A549 (cell line): ENCODE measurements at regions not wholly inside any gene's neighbourhood (a gene's known extent, or its start where the extent isn't known, plus 50 kb on each side); places are given as distances from the start of the nearest gene placed in this dataset.

Experiments
- EP300 ChIP-seq, 2 experiments: fragments of >200 bp; sonication (Bioruptor Twin); formaldehyde crosslinking; IDR thresholded peaks; 2 replicates in 1 of 2; 3 replicates in 1 of 2; pipeline ENCODE4 v1.6.1; 2016 to 2017
- MAFK ChIP-seq: fragments of 450-650 bp; IDR thresholded peaks from 2 replicates; pipeline ENCODE4 v1.6.1; 2014; ENCODE audit not compliant: partially characterized antibody
- POLR2A ChIP-seq: IDR thresholded peaks from 2 replicates; pipeline ENCODE4 v1.6.1; 2012; ENCODE audit warnings: mild to moderate bottlenecking, low read length
- RAD21 ChIP-seq, 2 experiments: fragments of >200 bp in 1 of 2; sonication (Bioruptor Twin) in 1 of 2; formaldehyde crosslinking in 1 of 2; IDR thresholded peaks in 1 of 2; conservative IDR thresholded peaks in 1 of 2; 2 replicates in 1 of 2; 3 replicates in 1 of 2; pipeline ENCODE4 v1.6.1; 2012 to 2018; ENCODE audit warnings: inconsistent platforms in 1 of 2
- TF ChIP-seq, protein P1 (sequence below): fragments of >200 bp; sonication (Bioruptor Twin); formaldehyde crosslinking; IDR thresholded peaks from 3 replicates; pipeline ENCODE4 v1.5.1; 2016
- TF ChIP-seq, protein P2 (sequence below): fragments of 200-600 bp; sonication (generic); IDR thresholded peaks from 2 replicates; pipeline ENCODE4 v1.6.1; 2016; ENCODE audit warnings: antibody characterized with exemption, mild to moderate bottlenecking, moderate library complexity

DNA sequence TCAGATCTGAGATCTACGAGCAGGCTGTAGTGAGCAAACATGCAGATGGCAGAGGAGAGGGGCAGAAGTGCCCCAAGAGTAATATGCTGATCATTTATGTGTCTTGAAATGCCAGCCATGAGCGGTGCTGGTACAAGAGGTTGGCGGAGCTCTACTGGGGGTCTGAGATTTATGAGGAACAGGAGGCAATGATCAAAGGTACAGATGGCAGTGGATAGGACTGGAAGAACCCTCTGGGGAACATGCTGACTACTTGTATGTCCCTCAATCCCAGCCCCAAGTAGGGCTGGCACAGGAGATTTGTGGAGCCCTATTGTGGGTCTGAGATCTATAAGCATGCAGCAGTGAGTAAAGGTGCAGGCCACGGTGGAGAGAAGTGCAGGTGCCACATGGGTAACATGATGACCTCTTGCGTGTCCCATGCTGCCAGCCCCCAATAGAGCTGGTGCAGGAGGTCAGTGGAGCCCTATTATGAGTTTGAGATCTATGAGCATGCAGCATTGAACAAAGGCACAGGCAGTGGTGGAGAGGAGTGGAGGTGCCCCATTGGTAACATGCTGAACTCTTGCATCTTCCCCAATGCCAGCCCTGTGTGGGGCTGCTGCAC is 97.2 kb upstream of the ZNF678 start:
- TF ChIP-seq, protein P1, sequence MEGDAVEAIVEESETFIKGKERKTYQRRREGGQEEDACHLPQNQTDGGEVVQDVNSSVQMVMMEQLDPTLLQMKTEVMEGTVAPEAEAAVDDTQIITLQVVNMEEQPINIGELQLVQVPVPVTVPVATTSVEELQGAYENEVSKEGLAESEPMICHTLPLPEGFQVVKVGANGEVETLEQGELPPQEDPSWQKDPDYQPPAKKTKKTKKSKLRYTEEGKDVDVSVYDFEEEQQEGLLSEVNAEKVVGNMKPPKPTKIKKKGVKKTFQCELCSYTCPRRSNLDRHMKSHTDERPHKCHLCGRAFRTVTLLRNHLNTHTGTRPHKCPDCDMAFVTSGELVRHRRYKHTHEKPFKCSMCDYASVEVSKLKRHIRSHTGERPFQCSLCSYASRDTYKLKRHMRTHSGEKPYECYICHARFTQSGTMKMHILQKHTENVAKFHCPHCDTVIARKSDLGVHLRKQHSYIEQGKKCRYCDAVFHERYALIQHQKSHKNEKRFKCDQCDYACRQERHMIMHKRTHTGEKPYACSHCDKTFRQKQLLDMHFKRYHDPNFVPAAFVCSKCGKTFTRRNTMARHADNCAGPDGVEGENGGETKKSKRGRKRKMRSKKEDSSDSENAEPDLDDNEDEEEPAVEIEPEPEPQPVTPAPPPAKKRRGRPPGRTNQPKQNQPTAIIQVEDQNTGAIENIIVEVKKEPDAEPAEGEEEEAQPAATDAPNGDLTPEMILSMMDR: no peak
- TF ChIP-seq RAD21 (conservative IDR thresholded peaks at IDR 0.05 in 1 of 2, IDR thresholded peaks at IDR 0.05 in 1 of 2): no peak
- no peak for TF ChIP-seq EP300 (IDR thresholded peaks at IDR 0.05)
- TF ChIP-seq POLR2A: no peak
- TF ChIP-seq, protein P2, sequence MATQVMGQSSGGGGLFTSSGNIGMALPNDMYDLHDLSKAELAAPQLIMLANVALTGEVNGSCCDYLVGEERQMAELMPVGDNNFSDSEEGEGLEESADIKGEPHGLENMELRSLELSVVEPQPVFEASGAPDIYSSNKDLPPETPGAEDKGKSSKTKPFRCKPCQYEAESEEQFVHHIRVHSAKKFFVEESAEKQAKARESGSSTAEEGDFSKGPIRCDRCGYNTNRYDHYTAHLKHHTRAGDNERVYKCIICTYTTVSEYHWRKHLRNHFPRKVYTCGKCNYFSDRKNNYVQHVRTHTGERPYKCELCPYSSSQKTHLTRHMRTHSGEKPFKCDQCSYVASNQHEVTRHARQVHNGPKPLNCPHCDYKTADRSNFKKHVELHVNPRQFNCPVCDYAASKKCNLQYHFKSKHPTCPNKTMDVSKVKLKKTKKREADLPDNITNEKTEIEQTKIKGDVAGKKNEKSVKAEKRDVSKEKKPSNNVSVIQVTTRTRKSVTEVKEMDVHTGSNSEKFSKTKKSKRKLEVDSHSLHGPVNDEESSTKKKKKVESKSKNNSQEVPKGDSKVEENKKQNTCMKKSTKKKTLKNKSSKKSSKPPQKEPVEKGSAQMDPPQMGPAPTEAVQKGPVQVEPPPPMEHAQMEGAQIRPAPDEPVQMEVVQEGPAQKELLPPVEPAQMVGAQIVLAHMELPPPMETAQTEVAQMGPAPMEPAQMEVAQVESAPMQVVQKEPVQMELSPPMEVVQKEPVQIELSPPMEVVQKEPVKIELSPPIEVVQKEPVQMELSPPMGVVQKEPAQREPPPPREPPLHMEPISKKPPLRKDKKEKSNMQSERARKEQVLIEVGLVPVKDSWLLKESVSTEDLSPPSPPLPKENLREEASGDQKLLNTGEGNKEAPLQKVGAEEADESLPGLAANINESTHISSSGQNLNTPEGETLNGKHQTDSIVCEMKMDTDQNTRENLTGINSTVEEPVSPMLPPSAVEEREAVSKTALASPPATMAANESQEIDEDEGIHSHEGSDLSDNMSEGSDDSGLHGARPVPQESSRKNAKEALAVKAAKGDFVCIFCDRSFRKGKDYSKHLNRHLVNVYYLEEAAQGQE: no peak
- TF ChIP-seq MAFK: no peak
